ENCODE measurements at regions not wholly inside any gene's neighbourhood (a gene's known extent, or its start where the extent isn't known, plus 50 kb on each side); places are given as distances from the start of the nearest gene placed in this dataset.

GRCh38 chr3:59341459-59341858 lies 291.6 kb upstream of the CFAP20DC start:
- TF ChIP-seq CTCF (IDR thresholded peaks at IDR 0.05) (no peak), POLR2A (IDR thresholded peaks at IDR 0.05) (no peak)
